ENCODE measurements at regions not wholly inside any gene's neighbourhood (a gene's known extent, or its start where the extent isn't known, plus 50 kb on each side); places are given as distances from the start of the nearest gene placed in this dataset.

DNA sequence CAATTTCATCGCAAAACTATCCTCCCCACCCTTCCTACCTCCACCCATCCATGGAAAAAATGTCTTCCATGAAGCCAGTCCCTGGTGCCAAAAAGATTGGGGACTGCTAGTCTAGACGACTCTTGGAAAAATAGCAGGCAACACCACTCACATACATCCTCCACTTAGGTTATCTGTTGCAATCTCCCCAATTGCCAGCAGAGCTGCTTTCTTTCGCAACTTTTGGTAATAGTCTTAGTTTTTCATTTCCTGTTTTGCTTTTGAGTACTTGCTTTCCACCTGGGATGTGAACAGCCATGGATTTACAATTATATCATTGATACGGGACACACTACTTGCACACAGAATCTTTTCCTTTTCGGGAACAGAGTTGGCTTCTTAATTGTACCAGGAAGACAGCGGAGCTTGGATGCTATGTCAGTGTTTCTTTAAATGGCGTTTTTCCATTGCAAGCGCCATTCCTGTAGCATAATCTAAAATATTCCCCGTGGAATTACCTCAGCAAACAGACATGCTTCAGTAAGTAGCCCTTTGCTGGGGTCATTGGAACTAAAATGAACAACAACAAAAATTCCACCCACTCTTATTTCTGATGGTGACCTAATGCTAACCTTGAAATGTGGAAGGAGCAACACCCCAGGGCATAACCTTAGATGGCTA, 183.3 kb upstream of the ADGRL2 start:
- peak; percentile 8 for DNase-seq

DNA sequence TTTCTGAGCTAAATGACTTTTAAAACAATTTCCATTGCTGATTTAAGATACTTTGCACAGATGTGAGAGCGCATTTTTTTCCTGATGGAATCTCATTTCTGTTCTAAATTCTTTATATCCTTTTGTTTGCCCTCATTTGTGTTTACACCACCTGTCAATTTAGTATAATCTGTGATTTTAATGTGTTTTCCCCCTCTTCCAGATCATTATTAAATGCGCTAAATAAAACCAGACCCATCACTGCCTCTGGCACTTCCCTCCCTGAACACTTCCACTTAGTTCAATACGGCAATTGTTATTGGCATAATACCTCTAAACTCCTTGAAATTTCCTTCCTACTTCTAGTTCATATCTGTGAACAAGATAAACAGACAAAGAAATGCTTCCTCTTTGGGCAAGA, 186.9 kb upstream of the ADGRL2 start:
- no peak for DNase-seq

DNA sequence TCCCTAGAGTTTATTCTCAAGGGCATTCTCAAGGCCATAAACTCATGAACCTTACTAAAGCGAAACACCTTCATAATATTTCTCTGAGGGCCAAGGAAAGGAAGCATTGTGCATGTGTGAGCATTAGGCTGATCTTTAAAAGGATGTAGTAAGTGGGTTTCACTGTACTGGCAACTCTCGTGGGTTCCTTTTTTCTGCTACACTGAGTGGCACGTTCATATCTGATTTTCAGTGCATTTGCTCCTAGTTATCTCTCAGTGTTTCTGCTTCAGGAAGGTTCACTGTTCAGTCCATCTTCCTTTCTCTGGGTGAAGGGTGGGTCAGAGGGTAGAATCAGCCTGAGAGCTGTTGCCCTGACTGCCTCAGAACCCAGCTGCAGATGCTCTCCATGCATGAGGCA, 192.8 kb upstream of the ADGRL2 start:
- DNase-seq = no peak

GRCh38 chr1:81607086-81607485, 193.6 kb upstream of the ADGRL2 start:
- no peak for DNase-seq

GRCh38 chr1:81606656-81607055, 194.1 kb upstream of the ADGRL2 start:
- no peak for DNase-seq

DNA sequence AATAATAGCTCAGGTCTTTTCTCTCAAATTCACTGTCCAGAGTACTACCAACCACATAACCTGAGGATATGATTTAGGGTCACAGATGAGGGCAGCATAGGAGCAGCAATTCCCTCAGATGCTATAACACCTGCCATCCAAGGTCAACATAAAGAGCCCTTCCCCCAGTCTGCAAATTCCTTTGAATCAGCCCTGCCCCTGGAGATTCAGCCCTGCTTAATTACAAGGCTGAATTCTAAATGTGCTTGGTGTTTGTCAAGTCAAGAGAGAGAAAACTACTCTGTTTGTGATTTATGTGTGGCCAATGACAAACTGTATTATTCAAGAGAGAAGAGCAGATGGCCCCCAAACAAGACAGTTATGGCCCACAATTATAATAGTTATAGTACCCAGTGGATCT, 195.7 kb upstream of the ADGRL2 start:
- DNase-seq = no peak

GRCh38 chr1:81600878-81601622, 199.7 kb upstream of the ADGRL2 start:
- DNase-seq = no peak

DNA sequence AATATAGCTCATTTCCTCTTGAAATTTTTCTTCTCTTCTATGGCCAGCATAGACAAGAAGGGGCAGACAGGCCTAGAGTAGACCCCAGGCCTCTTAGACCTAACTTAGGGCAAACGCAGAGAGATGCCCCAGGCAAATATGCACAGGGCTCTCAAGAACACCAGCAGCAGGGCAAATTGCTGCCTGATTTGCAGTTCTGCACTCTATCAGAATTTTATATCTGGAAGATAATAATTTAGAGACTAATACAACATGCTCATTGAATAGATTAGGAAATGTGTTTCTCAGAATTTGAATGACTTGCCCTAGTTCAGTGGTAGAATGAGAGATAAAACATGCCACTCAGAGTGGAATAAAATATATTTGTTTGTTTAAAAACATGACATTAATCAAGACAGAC, 200.4 kb upstream of the ADGRL2 start:
- no peak for DNase-seq

DNA sequence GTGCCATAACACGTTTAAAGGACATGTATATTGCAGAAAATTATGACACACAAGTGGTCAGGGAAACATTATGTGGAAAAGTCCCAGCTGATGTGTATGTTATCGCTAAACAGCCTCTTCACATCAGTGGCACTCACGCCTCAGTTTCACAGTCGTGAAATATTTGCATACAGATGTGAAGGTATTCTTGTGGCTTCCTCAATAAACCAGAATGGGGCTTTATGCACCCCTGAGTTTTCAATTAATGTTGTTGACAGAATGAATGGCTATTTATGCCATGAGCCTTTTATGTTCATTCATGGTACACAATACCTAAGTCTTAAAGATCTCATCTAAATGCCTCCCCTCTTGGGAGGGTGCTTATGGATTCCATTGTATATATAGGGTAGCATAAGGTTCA, 202.1 kb upstream of the ADGRL2 start:
- DNase-seq = no peak

GRCh38 chr1:81597720-81598426, 202.9 kb upstream of the ADGRL2 start:
- DNase-seq = no peak

GRCh38 chr1:81596341-81596740, 204.4 kb upstream of the ADGRL2 start:
- no peak for DNase-seq

- no peak for DNase-seq
Measured at GRCh38 chr1:81594206-81594605, 206.5 kb upstream of the ADGRL2 start.

- DNase-seq = no peak
Measured at GRCh38 chr1:81592233-81592632, 208.5 kb upstream of the ADGRL2 start.

DNA sequence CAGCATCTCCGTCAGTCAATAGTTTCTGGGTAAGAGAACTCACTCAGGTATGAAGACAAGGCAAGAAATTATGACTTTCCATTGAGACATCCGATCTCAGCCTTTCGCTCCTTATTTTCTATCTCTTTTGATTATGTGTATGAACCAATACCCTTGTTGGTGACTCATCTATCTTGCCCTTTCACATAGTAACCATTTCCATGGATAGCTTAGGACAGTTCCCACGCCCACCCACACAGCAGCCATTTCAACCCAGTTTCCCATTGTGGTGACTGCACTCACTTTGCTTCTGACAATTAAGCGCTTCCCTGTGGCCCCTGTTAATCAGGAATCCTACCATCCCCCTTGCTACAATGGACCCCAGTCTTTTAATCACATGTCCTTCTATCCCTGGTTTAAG, 210.6 kb upstream of the ADGRL2 start:
- peak; percentile 8 for DNase-seq

DNA sequence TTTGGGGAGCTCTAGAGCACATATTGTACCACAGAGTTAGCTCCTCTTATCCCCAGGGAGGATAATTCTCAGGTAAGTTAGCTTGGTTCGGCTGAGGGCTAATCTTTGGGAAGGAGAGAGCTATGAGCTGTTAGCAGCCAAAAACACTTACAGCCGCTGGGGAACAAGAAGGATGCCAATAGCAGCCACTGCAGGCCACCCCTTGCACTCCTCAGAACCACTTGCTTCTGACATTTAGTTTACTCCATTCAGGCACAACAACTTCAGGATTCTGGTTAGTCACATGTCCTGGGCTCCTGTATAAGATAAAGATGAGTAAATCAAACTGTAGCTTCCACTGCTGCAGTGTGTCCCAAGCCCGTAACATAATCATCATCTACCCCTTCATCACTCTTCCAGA, 212.6 kb upstream of the ADGRL2 start:
- no peak for DNase-seq

DNA sequence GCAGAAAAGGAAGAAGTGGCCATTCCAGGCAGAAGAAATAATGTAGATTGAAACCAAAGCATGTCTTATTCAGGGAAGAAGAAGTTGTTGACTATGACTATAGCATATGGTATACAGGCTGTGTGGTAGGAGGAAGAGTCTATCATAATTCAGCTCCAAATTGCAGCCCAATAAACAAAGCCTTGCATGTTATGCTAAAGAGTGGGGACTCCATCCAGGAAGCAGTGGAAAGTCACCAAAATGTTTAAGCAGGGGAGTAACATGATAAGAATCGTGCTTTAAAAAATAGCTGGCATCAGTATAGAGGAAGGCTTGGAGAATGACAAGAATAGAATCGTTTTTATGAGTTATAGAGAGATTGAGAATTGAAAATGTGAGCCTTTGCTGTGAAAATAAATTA, 213.3 kb upstream of the ADGRL2 start:
- DNase-seq = no peak

- no peak for DNase-seq
Measured at GRCh38 chr1:81585371-81585770, 215.4 kb upstream of the ADGRL2 start.

DNA sequence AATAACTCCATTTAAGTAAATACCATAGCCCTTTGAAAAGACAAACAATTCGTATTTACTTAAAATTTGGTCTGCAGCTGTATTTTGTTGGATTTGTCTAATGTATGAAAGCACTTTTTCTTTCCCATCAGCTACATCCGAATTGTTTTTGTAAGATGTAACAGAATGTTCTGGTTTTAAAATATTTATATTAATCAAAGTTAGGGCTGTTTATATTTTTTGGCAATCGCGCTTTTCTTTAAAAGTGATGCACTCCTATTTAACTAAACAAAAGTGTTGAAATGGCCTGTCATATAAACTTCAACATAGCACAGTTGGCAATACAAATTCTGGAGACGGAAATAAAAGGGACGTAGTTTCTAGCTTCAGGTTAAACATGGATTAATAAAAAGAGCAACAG, 216.3 kb upstream of the ADGRL2 start:
- DNase-seq = no peak

GRCh38 chr1:81583878-81584277, 216.9 kb upstream of the ADGRL2 start:
- DNase-seq = no peak

DNA sequence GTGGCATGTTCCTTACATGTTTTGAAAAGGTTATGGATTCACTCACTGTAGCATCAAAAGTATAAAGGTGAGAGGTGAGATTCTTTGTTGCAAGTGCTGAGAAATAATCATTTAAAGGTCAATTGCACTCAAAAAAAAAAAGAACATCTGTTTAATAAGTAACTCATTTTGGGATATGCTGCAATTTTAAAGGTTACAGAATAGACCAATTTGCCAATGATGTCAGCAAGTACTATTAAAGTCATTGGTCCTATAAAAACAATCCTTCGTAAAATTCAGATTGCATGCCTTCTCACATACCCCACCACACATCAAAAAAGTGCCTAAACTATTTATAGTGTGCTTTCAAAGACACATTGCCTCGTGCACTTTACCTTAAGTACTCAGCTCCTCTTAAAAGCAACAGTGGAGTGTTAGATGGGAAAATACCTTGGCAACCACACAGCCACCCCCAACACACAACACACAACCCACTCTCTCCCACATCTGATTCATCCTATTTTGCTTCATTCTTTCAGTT, 218.2 kb upstream of the ADGRL2 start:
- peak; percentile 8 for DNase-seq

- no peak for DNase-seq
Measured at GRCh38 chr1:81578867-81579266, 221.9 kb upstream of the ADGRL2 start.

DNA sequence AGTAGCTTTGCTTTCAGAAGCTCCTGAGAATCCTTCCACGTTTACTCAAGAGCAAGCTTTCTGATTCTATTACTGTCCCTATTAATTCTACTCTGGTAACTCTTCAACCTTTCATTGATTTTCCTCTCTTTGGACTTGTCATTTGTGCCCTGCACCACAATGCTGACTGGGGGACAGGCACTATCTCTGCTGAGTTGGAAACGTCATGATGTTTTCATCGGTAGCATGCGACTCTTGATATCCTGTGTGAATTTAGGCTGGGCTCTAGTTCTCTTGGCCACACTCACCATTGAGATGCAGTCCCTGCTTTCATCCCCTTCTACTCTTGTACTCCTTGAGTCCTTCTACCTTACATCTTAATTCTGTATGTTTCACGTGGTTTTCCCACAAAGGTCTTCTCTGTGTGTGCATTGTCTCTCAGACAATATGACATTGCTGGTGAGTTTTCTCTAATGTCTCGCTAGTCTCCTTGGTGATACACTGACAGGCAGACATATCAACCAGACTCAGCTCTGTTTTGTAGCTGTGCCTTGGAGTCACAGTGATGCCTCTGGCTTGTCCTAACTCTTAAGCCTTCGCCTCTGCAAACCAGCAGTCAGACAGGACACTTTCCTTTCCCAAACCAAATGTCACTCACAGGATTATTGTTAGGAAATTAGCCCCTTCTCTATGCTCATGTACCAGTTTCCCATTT, 223.6 kb upstream of the ADGRL2 start:
- no peak for DNase-seq

GRCh38 chr1:81574408-81574807, 226.3 kb upstream of the ADGRL2 start:
- DNase-seq = no peak

Measured in fibroblast of skin of right quadriceps (primary cell).